ENCODE measurements at regions not wholly inside any gene's neighbourhood (a gene's known extent, or its start where the extent isn't known, plus 50 kb on each side); places are given as distances from the start of the nearest gene placed in this dataset.

GRCh38 chr14:29310757-29311156 is 544.2 kb downstream of the FOXG1 start:
- Mint-ChIP-seq H3K27ac (no peak overlapping the region), H3K27me3 (no peaks in the 10 kb centered on the region), H3K4me3 (no peak overlapping the region), H3K36me3 (ENCODE audit: low read depth) (no peaks in the 10 kb centered on the region), H3K4me1 (no peaks in the 10 kb centered on the region), H3K9me3 (peaks cover 12% of the 10 kb centered on the region)
- ATAC-seq (replicated peaks) = no peak

GRCh38 chr14:29311983-29312382 is 545.4 kb downstream of the FOXG1 start:
- no peaks in the 10 kb centered on the region for H3K27me3 Mint-ChIP-seq
- H3K4me3 Mint-ChIP-seq = no peak overlapping the region
- H3K36me3 Mint-ChIP-seq (ENCODE audit: low read depth) = no peaks in the 10 kb centered on the region
- H3K9me3 Mint-ChIP-seq = peaks cover 14% of the 10 kb centered on the region
- H3K4me1 Mint-ChIP-seq = no peaks in the 10 kb centered on the region
- no peak for ATAC-seq (replicated peaks)
- no peak overlapping the region for H3K27ac Mint-ChIP-seq

GRCh38 chr14:29316936-29317335 is 550.3 kb downstream of the FOXG1 start:
- Mint-ChIP-seq H3K27ac (no peak overlapping the region), H3K9me3 (peaks cover 15% of the 10 kb centered on the region), H3K4me1 (no peaks in the 10 kb centered on the region), H3K27me3 (no peaks in the 10 kb centered on the region), H3K36me3 (ENCODE audit: low read depth) (no peaks in the 10 kb centered on the region), H3K4me3 (no peak overlapping the region)
- ATAC-seq (replicated peaks) = no peak

- Mint-ChIP-seq H3K27me3 (no peaks in the 10 kb centered on the region), H3K27ac (no peak overlapping the region), H3K4me3 (no peak overlapping the region), H3K36me3 (ENCODE audit: low read depth) (no peaks in the 10 kb centered on the region), H3K4me1 (no peaks in the 10 kb centered on the region), H3K9me3 (peaks cover 15% of the 10 kb centered on the region)
- ATAC-seq (replicated peaks) = no peak
Observed at GRCh38 chr14:29317423-29317822, 550.8 kb downstream of the FOXG1 start.

GRCh38 chr14:29320286-29320685 is 553.7 kb downstream of the FOXG1 start:
- Mint-ChIP-seq H3K27me3 (no peaks in the 10 kb centered on the region), H3K27ac (no peak overlapping the region), H3K9me3 (peaks cover 14% of the 10 kb centered on the region), H3K4me1 (no peaks in the 10 kb centered on the region), H3K36me3 (ENCODE audit: low read depth) (no peaks in the 10 kb centered on the region), H3K4me3 (no peak overlapping the region)
- ATAC-seq (replicated peaks) = no peak

GRCh38 chr14:29321646-29322045 is 555.1 kb downstream of the FOXG1 start:
- no peaks in the 10 kb centered on the region for H3K27me3 Mint-ChIP-seq
- no peak for ATAC-seq (replicated peaks)
- no peaks in the 10 kb centered on the region for H3K36me3 Mint-ChIP-seq (ENCODE audit: low read depth)
- H3K4me3 Mint-ChIP-seq = no peak overlapping the region
- H3K4me1 Mint-ChIP-seq = no peaks in the 10 kb centered on the region
- peaks cover 17% of the 10 kb centered on the region for H3K9me3 Mint-ChIP-seq
- no peak overlapping the region for H3K27ac Mint-ChIP-seq

- ATAC-seq (replicated peaks) = no peak
- no peaks in the 10 kb centered on the region for H3K36me3 Mint-ChIP-seq (ENCODE audit: low read depth)
- no peaks in the 10 kb centered on the region for H3K27me3 Mint-ChIP-seq
- no peak overlapping the region for H3K4me3 Mint-ChIP-seq
- peaks cover 17% of the 10 kb centered on the region for H3K9me3 Mint-ChIP-seq
- no peak overlapping the region for H3K27ac Mint-ChIP-seq
- H3K4me1 Mint-ChIP-seq = no peaks in the 10 kb centered on the region
Observed at GRCh38 chr14:29339494-29340172, 573.0 kb downstream of the FOXG1 start.

- ATAC-seq (replicated peaks) = no peak
- Mint-ChIP-seq H3K4me3 (no peak overlapping the region), H3K4me1 (no peaks in the 10 kb centered on the region), H3K27ac (no peak overlapping the region), H3K27me3 (no peaks in the 10 kb centered on the region), H3K36me3 (ENCODE audit: low read depth) (no peaks in the 10 kb centered on the region), H3K9me3 (peaks cover 8% of the 10 kb centered on the region)
Observed at GRCh38 chr14:29348504-29348903, 579.1 kb downstream of the PRKD1 start.

GRCh38 chr14:29350496-29350895 is 577.2 kb downstream of the PRKD1 start:
- Mint-ChIP-seq H3K9me3 (peaks cover 12% of the 10 kb centered on the region), H3K36me3 (ENCODE audit: low read depth) (no peaks in the 10 kb centered on the region), H3K27ac (no peak overlapping the region), H3K27me3 (no peaks in the 10 kb centered on the region), H3K4me3 (no peak overlapping the region), H3K4me1 (no peaks in the 10 kb centered on the region)
- ATAC-seq (replicated peaks) = no peak

GRCh38 chr14:29351996-29352705 is 575.5 kb downstream of the PRKD1 start:
- Mint-ChIP-seq H3K36me3 (ENCODE audit: low read depth) (no peaks in the 10 kb centered on the region), H3K27ac (no peak overlapping the region), H3K4me1 (no peaks in the 10 kb centered on the region), H3K27me3 (no peaks in the 10 kb centered on the region), H3K9me3 (peaks cover 14% of the 10 kb centered on the region), H3K4me3 (no peak overlapping the region)
- no peak for ATAC-seq (replicated peaks)

- Mint-ChIP-seq H3K4me3 (no peak overlapping the region), H3K9me3 (peaks cover 18% of the 10 kb centered on the region), H3K36me3 (ENCODE audit: low read depth) (no peaks in the 10 kb centered on the region), H3K4me1 (no peaks in the 10 kb centered on the region), H3K27me3 (no peaks in the 10 kb centered on the region), H3K27ac (no peak overlapping the region)
- no peak for ATAC-seq (replicated peaks)
Observed at GRCh38 chr14:29352706-29353080, 575.0 kb downstream of the PRKD1 start.

- H3K36me3 Mint-ChIP-seq (ENCODE audit: low read depth) = no peaks in the 10 kb centered on the region
- no peaks in the 10 kb centered on the region for H3K27me3 Mint-ChIP-seq
- no peak for ATAC-seq (replicated peaks)
- peaks cover 18% of the 10 kb centered on the region for H3K9me3 Mint-ChIP-seq
- no peak overlapping the region for H3K27ac Mint-ChIP-seq
- H3K4me1 Mint-ChIP-seq = no peaks in the 10 kb centered on the region
- H3K4me3 Mint-ChIP-seq = no peak overlapping the region
Observed at GRCh38 chr14:29353513-29353912, 574.1 kb downstream of the PRKD1 start.

GRCh38 chr14:29354486-29354885 is 573.2 kb downstream of the PRKD1 start:
- no peaks in the 10 kb centered on the region for H3K36me3 Mint-ChIP-seq (ENCODE audit: low read depth)
- no peak overlapping the region for H3K27ac Mint-ChIP-seq
- no peak for ATAC-seq (replicated peaks)
- peaks cover 18% of the 10 kb centered on the region for H3K9me3 Mint-ChIP-seq
- H3K27me3 Mint-ChIP-seq = no peaks in the 10 kb centered on the region
- no peak overlapping the region for H3K4me3 Mint-ChIP-seq
- no peaks in the 10 kb centered on the region for H3K4me1 Mint-ChIP-seq

GRCh38 chr14:29355331-29355730 is 572.3 kb downstream of the PRKD1 start:
- no peak overlapping the region for H3K27ac Mint-ChIP-seq
- ATAC-seq (replicated peaks) = no peak
- no peaks in the 10 kb centered on the region for H3K36me3 Mint-ChIP-seq (ENCODE audit: low read depth)
- peaks cover 18% of the 10 kb centered on the region for H3K9me3 Mint-ChIP-seq
- no peaks in the 10 kb centered on the region for H3K4me1 Mint-ChIP-seq
- H3K4me3 Mint-ChIP-seq = no peak overlapping the region
- H3K27me3 Mint-ChIP-seq = no peaks in the 10 kb centered on the region

GRCh38 chr14:29355846-29356245 is 571.8 kb downstream of the PRKD1 start:
- ATAC-seq (replicated peaks) = no peak
- Mint-ChIP-seq H3K4me3 (no peak overlapping the region), H3K27me3 (no peaks in the 10 kb centered on the region), H3K9me3 (peaks cover 18% of the 10 kb centered on the region), H3K36me3 (ENCODE audit: low read depth) (no peaks in the 10 kb centered on the region), H3K27ac (no peak overlapping the region), H3K4me1 (no peaks in the 10 kb centered on the region)
